Neuron (in vitro differentiated cells): ENCODE measurements at regions not wholly inside any gene's neighbourhood (a gene's known extent, or its start where the extent isn't known, plus 50 kb on each side); places are given as distances from the start of the nearest gene placed in this dataset.
"Not testable (repeated sequence)": the region's sequence is repeated elsewhere in the genome, so short reads cannot be mapped to it uniquely, and the experiment has no call there.

Experiments
- H2AFZ ChIP-seq: one replicate; pipeline ENCODE4 v1.6.1; 2013; ENCODE audit warnings: low read depth, mild to moderate bottlenecking, inconsistent platforms, low read length, moderate library complexity
- H3K27me3 ChIP-seq: one replicate; pipeline ENCODE4 v1.6.1; 2013; ENCODE audit warnings: low read length; ENCODE audit not compliant: insufficient read depth
- H3K36me3 ChIP-seq: one replicate; pipeline ENCODE4 v1.6.1; 2013; ENCODE audit warnings: low read length; ENCODE audit not compliant: insufficient read depth
- H3K4me1 ChIP-seq: one replicate; pipeline ENCODE4 v1.6.1; 2013; ENCODE audit warnings: low read length; ENCODE audit not compliant: insufficient read depth
- H3K4me3 ChIP-seq: 2 replicates; pipeline ENCODE4 v1.5.1; 2013; ENCODE audit warnings: mild to moderate bottlenecking, low read length, moderate library complexity
- H3K9me3 ChIP-seq: one replicate; pipeline ENCODE4 v1.6.1; 2013; ENCODE audit warnings: low read length

GRCh38 chr21:18666725-18667124, 263.1 kb upstream of the TMPRSS15 start:
- no peak overlapping the region for H2AFZ ChIP-seq
- no peaks in the 10 kb centered on the region for H3K27me3 ChIP-seq
- no peaks in the 10 kb centered on the region for H3K36me3 ChIP-seq
- no peaks in the 10 kb centered on the region for H3K9me3 ChIP-seq
- no peaks in the 10 kb centered on the region for H3K4me1 ChIP-seq
- no peak overlapping the region for H3K4me3 ChIP-seq

GRCh38 chr21:18673789-18674188, 270.2 kb upstream of the TMPRSS15 start:
- Histone ChIP-seq H3K4me1 (no peaks in the 10 kb centered on the region), H2AFZ (no peak overlapping the region), H3K4me3 (no peak overlapping the region), H3K9me3 (no peaks in the 10 kb centered on the region), H3K36me3 (no peaks in the 10 kb centered on the region), H3K27me3 (no peaks in the 10 kb centered on the region)

GRCh38 chr21:18677632-18678031, 274.0 kb upstream of the TMPRSS15 start:
- H2AFZ ChIP-seq = no peak overlapping the region
- H3K36me3 ChIP-seq = no peaks in the 10 kb centered on the region
- H3K9me3 ChIP-seq = no peaks in the 10 kb centered on the region
- no peaks in the 10 kb centered on the region for H3K4me1 ChIP-seq
- no peaks in the 10 kb centered on the region for H3K27me3 ChIP-seq
- no peak overlapping the region for H3K4me3 ChIP-seq

- Histone ChIP-seq H3K9me3 (no peaks in the 10 kb centered on the region), H3K4me1 (no peaks in the 10 kb centered on the region), H3K4me3 (no peak overlapping the region), H3K36me3 (no peaks in the 10 kb centered on the region), H3K27me3 (no peaks in the 10 kb centered on the region), H2AFZ (no peak overlapping the region)
These were observed 302.4 kb upstream of the TMPRSS15 start for GRCh38 chr21:18705971-18706370.

GRCh38 chr21:18711662-18712061, 308.1 kb upstream of the TMPRSS15 start:
- H3K27me3 ChIP-seq = no peaks in the 10 kb centered on the region
- H3K4me1 ChIP-seq = no peaks in the 10 kb centered on the region
- no peaks in the 10 kb centered on the region for H3K36me3 ChIP-seq
- no peak overlapping the region for H3K4me3 ChIP-seq
- no peaks in the 10 kb centered on the region for H3K9me3 ChIP-seq
- H2AFZ ChIP-seq = no peak overlapping the region

- no peaks in the 10 kb centered on the region for H3K9me3 ChIP-seq
These were observed 312.0 kb upstream of the TMPRSS15 start for GRCh38 chr21:18715606-18716005.

GRCh38 chr21:18716578-18717138, 313.1 kb upstream of the TMPRSS15 start:
- Histone ChIP-seq H3K27me3 (no peaks in the 10 kb centered on the region), H3K36me3 (no peaks in the 10 kb centered on the region), H3K9me3 (no peaks in the 10 kb centered on the region), H2AFZ (no peak overlapping the region), H3K4me1 (no peaks in the 10 kb centered on the region), H3K4me3 (no peak overlapping the region)

More at GRCh38 chr21:18715606-18716005, 312.0 kb upstream of the TMPRSS15 start:
- no peaks in the 10 kb centered on the region for H3K27me3 ChIP-seq
- H3K4me1 ChIP-seq = no peaks in the 10 kb centered on the region
- no peaks in the 10 kb centered on the region for H3K36me3 ChIP-seq
- no peak overlapping the region for H2AFZ ChIP-seq
- H3K4me3 ChIP-seq = no peak overlapping the region

GRCh38 chr21:18722193-18722592, 318.6 kb upstream of the TMPRSS15 start:
- no peak overlapping the region for H3K4me3 ChIP-seq
- H2AFZ ChIP-seq = no peak overlapping the region
- H3K36me3 ChIP-seq = no peaks in the 10 kb centered on the region
- H3K27me3 ChIP-seq = no peaks in the 10 kb centered on the region
- H3K4me1 ChIP-seq = no peaks in the 10 kb centered on the region
- no peaks in the 10 kb centered on the region for H3K9me3 ChIP-seq

GRCh38 chr21:18723171-18723570, 319.6 kb upstream of the TMPRSS15 start:
- Histone ChIP-seq H3K27me3 (no peaks in the 10 kb centered on the region), H3K4me1 (no peaks in the 10 kb centered on the region), H3K4me3 (no peak overlapping the region), H3K36me3 (no peaks in the 10 kb centered on the region), H2AFZ (no peak overlapping the region), H3K9me3 (no peaks in the 10 kb centered on the region)

- H3K27me3 ChIP-seq = no peaks in the 10 kb centered on the region
- no peak overlapping the region for H3K4me3 ChIP-seq
- H3K4me1 ChIP-seq = no peaks in the 10 kb centered on the region
- H3K36me3 ChIP-seq = no peaks in the 10 kb centered on the region
- H3K9me3 ChIP-seq = no peaks in the 10 kb centered on the region
- no peak overlapping the region for H2AFZ ChIP-seq
These were observed 322.1 kb upstream of the TMPRSS15 start for GRCh38 chr21:18725653-18726052.

GRCh38 chr21:18741954-18742353, 338.4 kb upstream of the TMPRSS15 start:
- H3K36me3 ChIP-seq = no peaks in the 10 kb centered on the region
- no peak overlapping the region for H2AFZ ChIP-seq
- H3K4me3 ChIP-seq = no peak overlapping the region
- no peaks in the 10 kb centered on the region for H3K4me1 ChIP-seq
- no peaks in the 10 kb centered on the region for H3K27me3 ChIP-seq
- no peaks in the 10 kb centered on the region for H3K9me3 ChIP-seq

GRCh38 chr21:18743531-18743930, 339.9 kb upstream of the TMPRSS15 start:
- no peak overlapping the region for H2AFZ ChIP-seq
- no peaks in the 10 kb centered on the region for H3K9me3 ChIP-seq
- no peaks in the 10 kb centered on the region for H3K36me3 ChIP-seq
- H3K4me3 ChIP-seq = no peak overlapping the region
- H3K4me1 ChIP-seq = no peaks in the 10 kb centered on the region
- no peaks in the 10 kb centered on the region for H3K27me3 ChIP-seq

- Histone ChIP-seq H3K4me1 (no peaks in the 10 kb centered on the region), H3K27me3 (no peaks in the 10 kb centered on the region), H3K36me3 (no peaks in the 10 kb centered on the region), H2AFZ (no peak overlapping the region), H3K4me3 (no peak overlapping the region), H3K9me3 (no peaks in the 10 kb centered on the region)
These were observed 341.3 kb upstream of the TMPRSS15 start for GRCh38 chr21:18744840-18745239.

GRCh38 chr21:18752894-18753293, 349.3 kb upstream of the TMPRSS15 start:
- not testable (repeated sequence) for H2AFZ ChIP-seq, H3K27me3 ChIP-seq, H3K9me3 ChIP-seq, H3K36me3 ChIP-seq, H3K4me3 ChIP-seq, H3K4me1 ChIP-seq
